GM13977 (cell line): ENCODE measurements at regions not wholly inside any gene's neighbourhood (a gene's known extent, or its start where the extent isn't known, plus 50 kb on each side); places are given as distances from the start of the nearest gene placed in this dataset.

Source experiments
- DNase-seq: peaks from one replicate; pipeline ENCODE4 v3.0.0; 2012; ENCODE audit warnings: low spot score
- in situ Hi-C: fragments of 300-500 bp; cut with MboI; formaldehyde crosslinking; loops from one replicate; pipeline ENCODE4 v1.12.0; 2022; ENCODE audit warnings: low sequenced_read_pairs, low pct_unique_long_range_greater_than_20kb, mixed read lengths, inconsistent platforms; ENCODE audit not compliant: unreplicated experiment
- TF ChIP-seq, protein P1 (sequence below): IDR thresholded peaks from 2 replicates; pipeline ENCODE4 v1.5.1; 2012; ENCODE audit warnings: mild to moderate bottlenecking, control low read depth; ENCODE audit not compliant: insufficient read depth; ENCODE audit errors: extremely low read depth, missing control alignments

GRCh38 chr10:83562381-83562780, 576.9 kb upstream of the GHITM start:
- in situ Hi-C loops = no loop called here
- no peak for DNase-seq
- TF ChIP-seq, protein P1, sequence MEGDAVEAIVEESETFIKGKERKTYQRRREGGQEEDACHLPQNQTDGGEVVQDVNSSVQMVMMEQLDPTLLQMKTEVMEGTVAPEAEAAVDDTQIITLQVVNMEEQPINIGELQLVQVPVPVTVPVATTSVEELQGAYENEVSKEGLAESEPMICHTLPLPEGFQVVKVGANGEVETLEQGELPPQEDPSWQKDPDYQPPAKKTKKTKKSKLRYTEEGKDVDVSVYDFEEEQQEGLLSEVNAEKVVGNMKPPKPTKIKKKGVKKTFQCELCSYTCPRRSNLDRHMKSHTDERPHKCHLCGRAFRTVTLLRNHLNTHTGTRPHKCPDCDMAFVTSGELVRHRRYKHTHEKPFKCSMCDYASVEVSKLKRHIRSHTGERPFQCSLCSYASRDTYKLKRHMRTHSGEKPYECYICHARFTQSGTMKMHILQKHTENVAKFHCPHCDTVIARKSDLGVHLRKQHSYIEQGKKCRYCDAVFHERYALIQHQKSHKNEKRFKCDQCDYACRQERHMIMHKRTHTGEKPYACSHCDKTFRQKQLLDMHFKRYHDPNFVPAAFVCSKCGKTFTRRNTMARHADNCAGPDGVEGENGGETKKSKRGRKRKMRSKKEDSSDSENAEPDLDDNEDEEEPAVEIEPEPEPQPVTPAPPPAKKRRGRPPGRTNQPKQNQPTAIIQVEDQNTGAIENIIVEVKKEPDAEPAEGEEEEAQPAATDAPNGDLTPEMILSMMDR = no peak

DNA sequence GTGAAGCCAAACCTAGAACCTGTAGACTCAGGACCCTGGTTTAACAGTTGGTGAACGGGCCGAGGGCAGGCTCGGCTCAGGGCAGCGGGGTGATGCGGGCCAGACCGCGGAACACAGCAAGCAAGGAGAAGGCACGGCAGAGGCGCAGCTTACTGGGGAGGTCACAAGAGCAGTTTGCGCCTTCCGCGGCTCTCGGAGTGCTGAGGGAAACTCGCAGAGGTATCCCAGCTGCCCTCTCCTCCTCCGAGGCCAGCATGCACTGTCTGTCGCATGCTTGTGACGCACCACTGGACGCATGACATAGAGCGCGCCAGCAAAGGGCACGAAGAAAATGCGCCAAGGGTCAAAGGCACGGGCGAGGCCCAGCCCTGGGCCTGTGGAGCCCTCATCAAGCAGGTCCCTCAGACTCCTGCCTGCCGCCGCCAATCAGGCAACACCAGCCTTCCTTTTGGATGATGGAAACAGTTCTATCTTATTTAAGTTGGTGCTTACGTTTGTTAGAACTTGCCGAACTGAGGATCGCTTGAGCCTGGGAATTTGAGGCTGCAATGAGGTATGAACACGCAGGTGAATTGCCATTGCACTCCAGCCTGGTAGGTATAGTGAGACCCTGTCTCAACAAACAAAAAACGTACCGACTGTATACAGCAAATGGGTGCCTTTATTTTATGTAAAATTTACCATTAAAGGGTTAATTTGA, 574.3 kb upstream of the GHITM start:
- no peak for DNase-seq
- TF ChIP-seq, protein P1 = no peak
- in situ Hi-C loops = no loop called here

GRCh38 chr10:83572036-83572435, 567.3 kb upstream of the GHITM start:
- no peak for DNase-seq
- TF ChIP-seq, protein P1 = no peak
- in situ Hi-C loops = no loop called here

DNA sequence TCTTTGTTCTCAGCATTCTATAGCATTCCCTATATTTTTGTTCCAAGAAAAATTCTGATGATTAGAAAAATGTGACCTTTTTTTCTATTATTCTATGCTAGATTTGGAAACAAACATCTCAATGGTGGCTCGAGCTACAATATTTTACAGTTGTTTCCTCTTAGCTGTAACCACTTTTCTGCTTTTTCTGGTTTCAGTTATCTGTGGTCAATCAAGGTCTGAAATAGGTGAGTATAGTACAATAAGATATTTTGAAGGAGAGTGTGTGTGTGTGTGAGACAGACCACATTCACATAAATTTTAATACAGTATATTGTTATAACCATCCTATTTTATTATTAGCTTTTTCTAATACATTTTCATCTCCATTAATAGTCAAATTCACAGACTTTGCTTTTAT, 564.5 kb upstream of the GHITM start:
- TF ChIP-seq, protein P1 = no peak
- no peak for DNase-seq
- in situ Hi-C loops = no loop called here

DNA sequence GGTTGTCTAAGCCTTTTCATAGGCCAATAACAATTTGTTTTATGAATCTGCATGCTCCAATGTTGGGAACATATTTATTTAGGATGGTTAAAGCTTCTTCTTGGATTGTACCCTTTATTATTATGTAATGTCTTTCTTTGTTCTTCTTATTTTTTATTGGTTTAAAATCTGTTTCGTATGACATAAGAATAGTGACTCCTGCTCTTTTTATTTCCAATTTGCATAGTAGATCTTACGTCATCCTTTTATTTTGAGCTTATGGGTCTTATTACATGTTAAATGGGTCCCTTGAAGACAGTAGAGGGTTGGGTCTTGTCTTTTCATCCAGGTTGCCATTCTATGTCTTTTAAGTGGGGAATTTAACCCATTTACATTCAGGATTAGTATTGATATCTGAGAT, 561.9 kb upstream of the GHITM start:
- in situ Hi-C loops = no loop called here
- TF ChIP-seq, protein P1 = no peak
- no peak for DNase-seq

DNA sequence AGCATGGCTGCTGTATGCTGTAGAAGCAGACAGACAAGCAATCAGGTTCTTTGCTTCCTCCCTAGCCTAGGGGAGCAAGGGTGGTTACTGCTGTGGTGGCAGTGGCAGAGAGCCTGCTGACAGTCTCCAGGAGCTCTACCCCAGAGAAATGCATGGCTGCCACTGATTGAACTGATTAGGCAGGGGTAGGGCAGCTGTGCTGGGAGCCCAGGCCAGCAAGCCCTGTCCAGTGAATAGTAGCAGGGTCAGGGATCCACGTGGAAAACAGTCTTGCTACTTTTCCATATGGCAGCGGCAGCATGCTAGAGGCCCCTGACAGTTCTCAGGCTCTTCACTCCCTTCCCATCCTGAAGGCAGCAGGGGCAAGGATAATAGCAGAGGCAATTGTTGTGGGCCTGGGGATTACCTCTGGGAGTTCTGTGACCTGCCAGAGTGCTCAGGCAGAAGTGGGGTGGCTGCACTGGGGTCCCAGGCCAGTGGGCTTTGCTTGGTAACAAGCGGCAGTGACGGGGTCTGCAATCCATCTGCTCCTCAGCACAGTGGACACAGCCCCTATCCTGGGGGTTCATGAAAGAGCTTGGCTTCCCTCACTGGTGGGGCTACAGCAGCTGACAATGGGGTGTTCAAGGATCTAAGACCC, 558.8 kb upstream of the GHITM start:
- TF ChIP-seq, protein P1 = no peak
- DNase-seq = no peak
- in situ Hi-C loops = no loop called here
